GM21576 (cell line): ENCODE measurements at regions not wholly inside any gene's neighbourhood (a gene's known extent, or its start where the extent isn't known, plus 50 kb on each side); places are given as distances from the start of the nearest gene placed in this dataset.

Experiments
- ATAC-seq: cut with Tn5 transposase; IDR thresholded peaks from one replicate; pipeline ENCODE4 v1.9.1; 2021; ENCODE audit warnings: mild to moderate bottlenecking, moderate library complexity; ENCODE audit not compliant: unreplicated experiment

GRCh38 chr2:88283886-88284592 is 113.9 kb downstream of the THNSL2 start:
- ATAC-seq: no peak

GRCh38 chr2:88281302-88282217 is 111.4 kb downstream of the THNSL2 start:
- no peak for ATAC-seq

- no peak for ATAC-seq
These were observed 99.7 kb downstream of the THNSL2 start for GRCh38 chr2:88269836-88270235.

GRCh38 chr2:88265352-88266303 is 95.5 kb downstream of the THNSL2 start:
- ATAC-seq: peak; percentile 84

DNA sequence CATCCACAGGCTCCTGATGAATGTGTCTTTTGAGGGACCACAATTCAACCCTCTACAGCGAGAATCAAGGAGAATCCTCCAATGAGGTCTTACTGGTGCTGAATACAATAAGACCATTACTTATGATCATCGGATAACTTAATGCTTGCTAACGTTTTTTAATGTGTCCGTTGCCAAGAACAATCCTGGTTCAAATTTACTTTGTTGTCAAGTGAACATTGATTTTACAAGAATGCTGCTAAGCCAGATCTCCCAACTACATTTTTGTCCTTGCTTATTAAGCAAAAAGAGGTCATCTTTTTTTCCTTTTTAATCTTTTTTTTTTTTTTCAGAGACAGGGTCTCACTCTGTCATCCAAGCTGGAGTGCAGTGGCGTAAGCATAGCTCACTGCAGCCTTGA is 93.7 kb downstream of the THNSL2 start:
- ATAC-seq: no peak

GRCh38 chr2:88261725-88262124 is 91.6 kb downstream of the THNSL2 start:
- no peak for ATAC-seq

DNA sequence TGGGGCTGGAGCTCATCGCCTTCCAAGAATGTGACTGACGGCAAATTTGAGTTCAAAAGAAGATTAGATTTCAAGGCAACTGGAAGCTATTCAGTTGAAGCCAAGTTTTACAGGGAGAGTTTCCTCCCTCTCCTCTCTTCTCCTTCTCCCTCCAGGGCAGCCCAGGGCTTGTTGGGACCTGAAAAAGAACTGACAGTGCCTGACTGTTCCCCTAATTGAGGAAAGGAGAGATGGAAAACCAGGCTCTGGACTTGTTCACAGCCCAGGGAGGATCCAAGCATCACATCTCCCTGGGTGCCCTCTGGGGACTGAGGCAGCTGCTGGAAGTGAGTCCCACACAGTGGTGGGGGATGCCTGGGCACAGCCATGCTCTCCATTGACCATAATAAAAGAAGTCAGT is 88.1 kb downstream of the THNSL2 start:
- ATAC-seq: no peak

- no peak for ATAC-seq
These were observed 84.4 kb downstream of the THNSL2 start for GRCh38 chr2:88254437-88255091.

DNA sequence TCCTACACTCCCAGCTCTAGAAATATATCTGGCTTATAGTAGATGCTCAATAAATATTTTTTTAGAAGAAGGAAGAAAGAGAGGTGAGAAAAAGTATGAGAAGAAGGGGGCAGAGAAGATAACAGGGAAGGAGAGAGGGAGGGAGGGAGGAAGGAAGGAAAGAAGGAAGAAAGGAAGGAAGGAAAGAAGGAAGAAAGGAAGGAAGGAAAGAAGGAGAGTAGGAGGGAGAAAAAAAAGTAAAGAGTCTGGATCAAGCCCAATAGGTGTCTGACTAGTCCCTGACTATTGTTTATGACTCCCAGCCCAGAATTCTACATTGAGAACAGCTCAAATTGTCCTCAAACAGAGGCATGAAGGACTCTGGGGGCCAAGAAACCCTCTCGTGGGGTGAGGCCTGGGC is 83.9 kb downstream of the THNSL2 start:
- ATAC-seq: no peak

DNA sequence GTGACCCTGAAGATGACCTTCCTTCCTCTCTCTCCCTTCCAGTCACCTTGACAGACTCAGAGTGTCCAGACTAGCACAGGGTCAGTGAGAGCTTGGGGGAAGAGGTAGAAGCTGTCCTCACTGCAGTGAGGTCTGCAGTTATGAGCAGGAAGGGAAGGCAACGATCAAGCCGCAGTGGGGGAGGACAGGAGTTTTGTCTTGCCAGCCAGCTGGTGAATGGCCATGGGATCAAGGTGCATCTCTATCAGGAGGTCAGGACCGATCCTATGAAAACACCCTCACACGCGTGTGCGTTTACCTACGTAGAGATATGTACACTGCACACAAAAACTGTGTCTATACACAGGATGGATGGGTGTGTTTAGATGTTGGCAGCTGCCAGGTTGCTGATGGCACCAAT is 83.2 kb downstream of the THNSL2 start:
- ATAC-seq: no peak

DNA sequence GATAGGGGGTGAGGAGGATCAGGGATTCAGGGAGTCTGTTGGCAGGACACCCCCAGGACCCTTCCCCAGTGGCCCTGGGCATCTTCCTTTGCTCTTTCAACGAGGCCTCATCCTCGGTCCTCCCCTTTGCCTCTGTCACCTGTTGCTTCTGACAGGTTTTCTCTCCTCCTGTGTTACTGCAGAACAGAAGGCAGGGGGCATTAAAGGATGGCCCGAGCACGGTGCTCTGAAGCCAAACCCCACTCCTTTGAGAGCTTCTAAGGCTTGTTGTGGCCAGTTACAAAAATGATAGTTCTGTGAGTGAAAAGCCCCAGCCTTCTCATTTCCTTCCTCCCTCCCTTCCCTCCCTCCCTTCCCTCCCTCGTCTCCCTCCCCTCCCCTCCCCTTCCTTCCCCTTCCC is 82.5 kb downstream of the THNSL2 start:
- ATAC-seq: no peak

DNA sequence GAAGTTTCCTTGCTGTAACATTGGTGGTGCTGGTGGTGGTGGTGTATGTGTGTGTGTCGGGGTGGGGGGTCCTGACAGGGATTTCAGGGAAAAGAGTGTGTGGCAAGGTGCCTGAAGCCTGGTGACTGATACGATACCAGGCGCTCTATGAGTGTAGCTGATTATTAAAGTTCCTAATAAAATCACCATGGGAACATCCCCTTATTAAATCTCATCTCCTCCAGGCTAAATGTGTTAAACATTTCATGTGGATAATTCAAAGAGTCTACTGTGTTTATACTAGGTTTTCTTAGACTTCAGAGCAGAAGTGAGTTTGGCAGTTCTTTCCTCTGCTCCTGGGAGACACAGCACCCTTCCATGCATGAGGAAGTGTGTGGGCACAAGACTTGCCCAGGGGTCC is 82.0 kb downstream of the THNSL2 start:
- no peak for ATAC-seq

- no peak for ATAC-seq
These were observed 80.3 kb downstream of the THNSL2 start for GRCh38 chr2:88250404-88250803.

DNA sequence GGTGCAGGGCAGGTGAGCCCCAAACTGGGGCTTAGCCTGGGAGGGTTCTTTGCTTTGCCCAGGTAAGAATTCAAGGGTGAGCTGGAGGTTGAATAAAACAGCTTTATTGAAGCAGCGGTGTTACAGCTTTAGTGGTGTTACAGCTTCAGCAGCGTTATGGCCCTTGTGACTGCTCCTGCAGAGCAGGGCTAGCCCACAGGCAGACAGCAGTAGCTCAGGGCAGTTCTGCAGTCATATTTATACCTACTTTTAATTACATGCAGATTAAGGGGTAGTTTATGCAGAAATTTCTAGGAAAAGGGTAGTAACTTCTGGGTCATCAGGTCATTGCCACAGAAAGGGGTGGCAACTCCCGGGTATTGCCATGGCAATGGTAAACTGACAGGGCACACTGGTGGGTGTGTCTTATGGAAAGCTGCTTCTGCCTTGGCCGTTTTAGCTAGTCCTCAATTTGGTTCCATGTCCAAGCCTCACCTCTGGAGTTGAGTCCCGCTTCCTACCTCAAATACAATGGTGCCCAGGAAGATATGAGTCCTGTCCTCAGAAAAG is 78.2 kb downstream of the THNSL2 start:
- ATAC-seq: no peak

DNA sequence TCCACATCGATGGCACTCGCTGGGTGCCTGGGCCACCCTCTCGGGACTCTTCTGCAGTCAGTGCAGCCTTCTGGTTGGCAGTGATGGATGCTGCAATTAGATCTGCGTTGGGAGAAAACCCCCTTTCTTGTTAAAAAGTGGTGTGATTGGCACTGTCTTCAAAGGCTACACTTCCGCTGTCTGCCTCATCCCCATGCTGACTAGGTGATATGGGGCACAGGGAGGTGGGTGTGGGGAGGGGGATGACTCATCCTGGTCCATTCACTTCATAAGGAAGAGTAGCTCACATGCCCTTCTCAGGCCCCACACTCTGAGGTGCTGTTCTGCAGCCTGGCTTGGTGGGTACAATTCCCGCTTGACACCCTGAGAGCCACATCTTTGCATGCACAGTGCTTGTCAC is 77.4 kb downstream of the THNSL2 start:
- ATAC-seq: no peak

- ATAC-seq: no peak
These were observed 75.0 kb downstream of the THNSL2 start for GRCh38 chr2:88245109-88245508.

- ATAC-seq: no peak
These were observed 69.6 kb downstream of the THNSL2 start for GRCh38 chr2:88239781-88240180.

DNA sequence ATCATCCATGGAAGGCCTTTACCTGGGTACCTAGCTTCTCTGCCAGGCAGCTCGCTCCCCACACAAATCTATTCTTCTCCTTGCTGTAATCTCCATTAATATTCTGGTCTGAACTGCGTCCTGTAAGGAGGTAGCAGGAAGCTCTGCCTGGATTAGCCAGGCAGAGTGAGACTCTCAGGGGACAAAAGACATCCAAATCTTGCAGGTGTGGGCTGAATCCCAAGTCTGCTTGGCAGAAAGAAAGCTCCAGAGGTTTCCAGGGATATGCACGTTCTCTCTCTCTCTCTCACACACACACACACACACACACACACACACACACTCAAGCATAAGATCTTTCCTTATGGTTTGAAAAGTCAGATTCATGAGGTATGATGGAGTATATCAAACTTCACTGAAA is 66.5 kb downstream of the THNSL2 start:
- ATAC-seq: no peak
